ENCODE measurements at regions not wholly inside any gene's neighbourhood (a gene's known extent, or its start where the extent isn't known, plus 50 kb on each side); places are given as distances from the start of the nearest gene placed in this dataset.

- TF ChIP-seq EGR1 (IDR thresholded peaks at IDR 0.05) = no peak
- no peak for TF ChIP-seq FOXM1 (IDR thresholded peaks at IDR 0.05; ENCODE audit: borderline replicate concordance, low read depth)
- TF ChIP-seq TEAD4 (IDR thresholded peaks at IDR 0.05) = no peak
- no peak for TF ChIP-seq TAF1 (IDR thresholded peaks at IDR 0.05; ENCODE audit: low read depth)
- TF ChIP-seq RAD21 (IDR thresholded peaks at IDR 0.05; ENCODE audit: low read depth) = no peak
These were observed 204.8 kb downstream of the SETD4 start for GRCh38 chr21:35855484-35855883.

- TF ChIP-seq CREB1 (IDR thresholded peaks at IDR 0.05; ENCODE audit: low read depth) (no peak), EGR1 (IDR thresholded peaks at IDR 0.05) (no peak), FOXM1 (IDR thresholded peaks at IDR 0.05; ENCODE audit: borderline replicate concordance, low read depth) (no peak)
These were observed 206.0 kb downstream of the SETD4 start for GRCh38 chr21:35854281-35854680.

GRCh38 chr21:35853321-35854239, 206.7 kb downstream of the SETD4 start:
- TF ChIP-seq TAF1 (IDR thresholded peaks at IDR 0.05; ENCODE audit: low read depth) (no peak), CEBPB (IDR thresholded peaks at IDR 0.05) (no peak), TEAD4 (IDR thresholded peaks at IDR 0.05) (no peak), RAD21 (IDR thresholded peaks at IDR 0.05; ENCODE audit: low read depth) (no peak), TCF12 (IDR thresholded peaks at IDR 0.05; ENCODE audit: low read depth) (no peak), FOXM1 (IDR thresholded peaks at IDR 0.05; ENCODE audit: borderline replicate concordance, low read depth) (no peak), MAX (IDR thresholded peaks at IDR 0.05) (no peak), EGR1 (IDR thresholded peaks at IDR 0.05) (no peak), CREB1 (IDR thresholded peaks at IDR 0.05; ENCODE audit: low read depth) (no peak), USF1 (IDR thresholded peaks at IDR 0.05) (no peak), NFIC (IDR thresholded peaks at IDR 0.05) (no peak), YY1 (IDR thresholded peaks at IDR 0.05; ENCODE audit: low read depth) (no peak), EP300 (IDR thresholded peaks at IDR 0.05; ENCODE audit: borderline replicate concordance) (no peak), ZBTB7A (IDR thresholded peaks at IDR 0.05; ENCODE audit: low read depth) (no peak), REST (IDR thresholded peaks at IDR 0.05; ENCODE audit: low read depth) (no peak)

GRCh38 chr21:35852820-35853219, 207.5 kb downstream of the SETD4 start:
- TF ChIP-seq ZBTB7A (IDR thresholded peaks at IDR 0.05; ENCODE audit: low read depth) (no peak), REST (IDR thresholded peaks at IDR 0.05; ENCODE audit: low read depth) (no peak), USF1 (IDR thresholded peaks at IDR 0.05) (no peak), CREB1 (IDR thresholded peaks at IDR 0.05; ENCODE audit: low read depth) (no peak), NFIC (IDR thresholded peaks at IDR 0.05) (no peak), TAF1 (IDR thresholded peaks at IDR 0.05; ENCODE audit: low read depth) (no peak), TCF12 (IDR thresholded peaks at IDR 0.05; ENCODE audit: low read depth) (no peak), CEBPB (IDR thresholded peaks at IDR 0.05) (no peak)

GRCh38 chr21:35850542-35851103, 209.7 kb downstream of the SETD4 start:
- TF ChIP-seq CEBPB (IDR thresholded peaks at IDR 0.05) (no peak), TCF12 (IDR thresholded peaks at IDR 0.05; ENCODE audit: low read depth) (no peak), EP300 (IDR thresholded peaks at IDR 0.05; ENCODE audit: borderline replicate concordance) (no peak), USF1 (IDR thresholded peaks at IDR 0.05) (no peak), EGR1 (IDR thresholded peaks at IDR 0.05) (no peak), RAD21 (IDR thresholded peaks at IDR 0.05; ENCODE audit: low read depth) (no peak), ZBTB7A (IDR thresholded peaks at IDR 0.05; ENCODE audit: low read depth) (no peak)

GRCh38 chr21:35850029-35850428, 210.3 kb downstream of the SETD4 start:
- no peak for TF ChIP-seq NFIC (IDR thresholded peaks at IDR 0.05)
- TF ChIP-seq ZBTB7A (IDR thresholded peaks at IDR 0.05; ENCODE audit: low read depth) = no peak
- no peak for TF ChIP-seq EGR1 (IDR thresholded peaks at IDR 0.05)
- TF ChIP-seq YY1 (IDR thresholded peaks at IDR 0.05; ENCODE audit: low read depth) = no peak
- TF ChIP-seq USF1 (IDR thresholded peaks at IDR 0.05) = no peak
- TF ChIP-seq CREB1 (IDR thresholded peaks at IDR 0.05; ENCODE audit: low read depth) = no peak
- TF ChIP-seq RAD21 (IDR thresholded peaks at IDR 0.05; ENCODE audit: low read depth) = no peak

Data from Ishikawa (cell line).